Hepatocyte (in vitro differentiated cells): ENCODE measurements at regions not wholly inside any gene's neighbourhood (a gene's known extent, or its start where the extent isn't known, plus 50 kb on each side); places are given as distances from the start of the nearest gene placed in this dataset.

ENCODE experiments used
- CTCF ChIP-seq: fragments of 200-600 bp; sonication (generic); IDR thresholded peaks from 2 replicates; pipeline ENCODE4 v1.5.1; 2016; ENCODE audit warnings: antibody characterized with exemption, mild to moderate bottlenecking; ENCODE audit not compliant: poor library complexity
- EZH2 ChIP-seq: fragments of 200-600 bp; sonication (generic); IDR thresholded peaks from 2 replicates; pipeline ENCODE4 v1.6.1; 2016; ENCODE audit warnings: antibody characterized with exemption, mild to moderate bottlenecking, borderline replicate concordance

GRCh38 chr2:18896125-18896764 is 306.9 kb upstream of the NT5C1B start:
- TF ChIP-seq EZH2 = no peak
- TF ChIP-seq CTCF = no peak
